ENCODE measurements at regions not wholly inside any gene's neighbourhood (a gene's known extent, or its start where the extent isn't known, plus 50 kb on each side); places are given as distances from the start of the nearest gene placed in this dataset.

GRCh38 chr9:109865521-109865920, 85.5 kb downstream of the PALM2AKAP2 start (continued):
- TF ChIP-seq BCLAF1 (IDR thresholded peaks at IDR 0.05) (no peak), FOXA3 (CRISPR knock-in tag; IDR thresholded peaks at IDR 0.05) (no peak), PHF20 (CRISPR knock-in tag; IDR thresholded peaks at IDR 0.05) (no peak), BORCS8-MEF2B (CRISPR knock-in tag; IDR thresholded peaks at IDR 0.05) (no peak), ZNF749 (CRISPR knock-in tag; IDR thresholded peaks at IDR 0.05; ENCODE audit: borderline replicate concordance) (no peak), ZNF432 (CRISPR knock-in tag; IDR thresholded peaks at IDR 0.05; ENCODE audit: borderline replicate concordance) (no peak), ZNF777 (CRISPR knock-in tag; IDR thresholded peaks at IDR 0.05) (no peak), ATF1 (CRISPR knock-in tag; IDR thresholded peaks at IDR 0.05) (no peak), ZNF333 (CRISPR knock-in tag; IDR thresholded peaks at IDR 0.05; ENCODE audit: borderline replicate concordance) (no peak), ZNF597 (CRISPR knock-in tag; IDR thresholded peaks at IDR 0.05) (no peak), ZNF7 (CRISPR knock-in tag; IDR thresholded peaks at IDR 0.05) (no peak)

GRCh38 chr9:109868207-109868606, 88.2 kb downstream of the PALM2AKAP2 start:
- WGBS (ENCODE audit: low lambda C conversion rate): 38% methylated on average over 4 of the region's 4 CpGs
- no peak for TF ChIP-seq ZNF124 (CRISPR knock-in tag; IDR thresholded peaks at IDR 0.05)
- TF ChIP-seq ZFP37 (CRISPR knock-in tag; IDR thresholded peaks at IDR 0.05; ENCODE audit: borderline replicate concordance): no peak
- no peak for TF ChIP-seq ZNF318 (CRISPR knock-in tag; IDR thresholded peaks at IDR 0.05)

More at GRCh38 chr9:109868207-109868606, 88.2 kb downstream of the PALM2AKAP2 start:
- Histone ChIP-seq H3K4me2 (ENCODE audit: low read depth, low read length) (no peak overlapping the region), H3K9ac (ENCODE audit: insufficient read depth, low read depth, low read length) (no peak overlapping the region), H3K4me3 (replicated peaks in 1 of 3; ENCODE audit: insufficient read depth in 1 of 3, low read depth in 2 of 3, low read length in 3 of 3) (no peak overlapping the region), H2AFZ (ENCODE audit: low read length) (no peak overlapping the region), H3K79me2 (ENCODE audit: insufficient read depth, low read length) (no peaks in the 10 kb centered on the region), H3K36me3 (replicated peaks in 1 of 2; ENCODE audit: control insufficient read depth in 1 of 2, insufficient read depth in 2 of 2, low read length in 2 of 2) (no peaks in the 10 kb centered on the region), H3K27me3 (ENCODE audit: control insufficient read depth in 1 of 2, insufficient read depth in 2 of 2, low read length in 2 of 2) (no peaks in the 10 kb centered on the region), H4K20me1 (ENCODE audit: insufficient read depth, low read length) (no peaks in the 10 kb centered on the region), H3K9me3 (ENCODE audit: low read length) (no peaks in the 10 kb centered on the region), H3K4me1 (ENCODE audit: insufficient read depth, low read length) (no peaks in the 10 kb centered on the region), H3K27ac (ENCODE audit: extremely low read length, insufficient read depth, low read length) (no peak overlapping the region)
- DNase-seq (ENCODE audit: low spot score) (no peak), ATAC-seq (no peak), FAIRE-seq (no peak)
- ChIA-PET CTCF (ENCODE audit: low intra/inter-chr PET ratio, low total read pairs) (no interaction called here), POLR2A (no interaction called here)
- in situ Hi-C loops (cut with HindIII; ENCODE audit: extremely low pct_ligation_motif_present, low pct_unique_long_range_greater_than_20kb): no loop called here
- no TSS peak for BruUV-seq (replicated peaks)
- intact Hi-C loops (cut with micrococcal nuclease; ENCODE audit: unreplicated experiment): no loop called here
